IMR-90 (cell line): ENCODE measurements at regions not wholly inside any gene's neighbourhood (a gene's known extent, or its start where the extent isn't known, plus 50 kb on each side); places are given as distances from the start of the nearest gene placed in this dataset.

Experiments used
- ATAC-seq: fragments of 200-7000 bp; cut with Tn5 transposase; 2 replicates; pipeline ENCODE4 v1.9.1; 2020; ENCODE audit warnings: low read depth, mild to moderate bottlenecking, moderate library complexity
- BruUV-seq: library from RNA; stranded (reverse); fragments of 400-500 nt; replicated peaks from 2 replicates; lab custom pipeline; 2021; lab: Mats Ljungman, UMichigan
- CTCF ChIA-PET: fragments of 300-600 bp; formaldehyde crosslinking; extraction: SDS; loops from one replicate; lab custom pipeline; 2021; ENCODE audit warnings: antibody characterized with exemption; lab: Yijun Ruan, JAX
- POLR2A ChIA-PET: fragments of 300-600 bp; sonication (Branson Sonifier 250); formaldehyde crosslinking; loops from one replicate; lab custom pipeline; 2022; ENCODE audit warnings: antibody characterized with exemption; ENCODE audit not compliant: unreplicated experiment; lab: Charles Lee
- DNase-seq: peaks from one replicate; pipeline ENCODE4 v3.0.0; 2013
- H2AFZ ChIP-seq: replicated peaks from 2 replicates; pipeline ENCODE3; 2013; ENCODE audit warnings: low read length, mild to moderate bottlenecking; ENCODE audit not compliant: poor library complexity
- H2AK5ac ChIP-seq: 2 replicates; pipeline ENCODE4 v1.6.1; 2013; ENCODE audit warnings: low read depth, low read length, inconsistent platforms
- H2AK9ac ChIP-seq: replicated peaks from 2 replicates; pipeline ENCODE3; 2013; ENCODE audit warnings: mild to moderate bottlenecking, low read depth, low read length, moderate library complexity; ENCODE audit not compliant: poor library complexity
- H2BK120ac ChIP-seq: 2 replicates; pipeline ENCODE4 v1.6.1; 2013; ENCODE audit warnings: low read depth, low read length, inconsistent platforms
- H2BK15ac ChIP-seq: 3 replicates; pipeline ENCODE4 v1.6.1; 2013; ENCODE audit warnings: low read depth, low read length, inconsistent platforms
- H2BK20ac ChIP-seq: 2 replicates; pipeline ENCODE4 v1.6.1; 2013; ENCODE audit warnings: low read depth, mild to moderate bottlenecking, inconsistent platforms, low read length, moderate library complexity
- H2BK5ac ChIP-seq: 2 replicates; pipeline ENCODE4 v1.6.1; 2013; ENCODE audit warnings: mild to moderate bottlenecking, low read depth, low read length, inconsistent platforms; ENCODE audit not compliant: poor library complexity, severe bottlenecking
- H3K14ac ChIP-seq: replicated peaks from 2 replicates; pipeline ENCODE4 v1.6.1; 2013; ENCODE audit warnings: low read depth, low read length, inconsistent platforms
- H3K18ac ChIP-seq: 2 replicates; pipeline ENCODE4 v1.6.1; 2013; ENCODE audit warnings: low read depth, low read length, control low read depth
- H3K23ac ChIP-seq: 2 replicates; pipeline ENCODE4 v1.6.1; 2013; ENCODE audit warnings: low read depth, low read length, inconsistent platforms
- H3K27ac ChIP-seq: 2 replicates; pipeline ENCODE4 v1.5.1; 2013; ENCODE audit warnings: mild to moderate bottlenecking, control low read depth, low read length; ENCODE audit not compliant: insufficient read depth
- H3K27me3 ChIP-seq: 2 replicates; pipeline ENCODE4 v1.6.1; 2013; ENCODE audit warnings: low read length; ENCODE audit not compliant: control insufficient read depth, insufficient read depth
- H3K36me3 ChIP-seq: 2 replicates; pipeline ENCODE4 v1.6.1; 2013; ENCODE audit warnings: low read length, mixed read lengths; ENCODE audit not compliant: control insufficient read depth, insufficient read depth
- H3K4ac ChIP-seq: 2 replicates; pipeline ENCODE4 v1.6.1; 2013; ENCODE audit warnings: low read depth, low read length, inconsistent platforms
- H3K4me1 ChIP-seq: 2 replicates; pipeline ENCODE4 v1.6.1; 2013; ENCODE audit warnings: low read length, mixed read lengths; ENCODE audit not compliant: control insufficient read depth, insufficient read depth
- H3K4me2 ChIP-seq: 2 replicates; pipeline ENCODE4 v1.6.1; 2013; ENCODE audit warnings: low read depth, mild to moderate bottlenecking, control low read depth, low read length, moderate library complexity
- H3K4me3 ChIP-seq: 2 replicates; pipeline ENCODE4 v1.5.1; 2013; ENCODE audit warnings: low read depth, mild to moderate bottlenecking, control low read depth, low read length, moderate library complexity; ENCODE audit not compliant: insufficient read depth
- H3K56ac ChIP-seq: 2 replicates; pipeline ENCODE4 v1.6.1; 2013; ENCODE audit warnings: low read length, inconsistent platforms; ENCODE audit not compliant: insufficient read depth; ENCODE audit errors: extremely low read depth
- H3K79me1 ChIP-seq, 2 experiments: 2 replicates each; pipeline ENCODE4 v1.6.1; 2013; ENCODE audit warnings: low read length in 2 of 2, inconsistent platforms in 1 of 2, low read depth in 1 of 2
- H3K9ac ChIP-seq: 2 replicates; pipeline ENCODE4 v1.6.1; 2013; ENCODE audit warnings: low read depth, low read length, control low read depth
- H3K9me1 ChIP-seq: 2 replicates; pipeline ENCODE4 v1.6.1; 2013; ENCODE audit warnings: low read length, inconsistent platforms; ENCODE audit not compliant: insufficient read depth
- H3K9me3 ChIP-seq: 2 replicates; pipeline ENCODE4 v1.6.1; 2013; ENCODE audit warnings: low read length; ENCODE audit not compliant: control insufficient read depth, insufficient read depth
- H4K20me1 ChIP-seq: 2 replicates; pipeline ENCODE4 v1.6.1; 2013; ENCODE audit warnings: low read length, inconsistent platforms; ENCODE audit not compliant: insufficient read depth
- H4K5ac ChIP-seq: 2 replicates; pipeline ENCODE4 v1.6.1; 2013; ENCODE audit warnings: mild to moderate bottlenecking, low read depth, low read length, control low read depth
- H4K8ac ChIP-seq, 2 experiments: 2 replicates each; pipeline ENCODE4 v1.6.1; 2013; ENCODE audit warnings: low read depth in 2 of 2, low read length in 2 of 2, control low read depth in 1 of 2, inconsistent platforms in 1 of 2
- H4K91ac ChIP-seq: 2 replicates; pipeline ENCODE4 v1.6.1; 2013; ENCODE audit warnings: low read depth, low read length, inconsistent platforms; ENCODE audit not compliant: insufficient read depth
- BHLHE40 ChIP-seq: fragments of 150-350 bp; IDR thresholded peaks from 2 replicates; pipeline ENCODE4 v1.6.1; 2016; ENCODE audit warnings: mild to moderate bottlenecking, low read depth, low read length
- CEBPB ChIP-seq: IDR thresholded peaks from 2 replicates; pipeline ENCODE4 v1.6.1; 2012; ENCODE audit warnings: low read depth, low read length, improper control_type of control experiment
- CHD1 ChIP-seq: IDR thresholded peaks from 2 replicates; pipeline ENCODE4 v1.6.1; 2012; ENCODE audit warnings: low read depth, low read length, improper control_type of control experiment
- FOS ChIP-seq: fragments of 150-350 bp; IDR thresholded peaks from 2 replicates; pipeline ENCODE4 v1.6.1; 2016; ENCODE audit warnings: low read depth, low read length
- MAFK ChIP-seq: IDR thresholded peaks from 2 replicates; pipeline ENCODE4 v1.6.1; 2012; ENCODE audit warnings: low read depth, low read length, improper control_type of control experiment
- MAZ ChIP-seq: IDR thresholded peaks from 2 replicates; pipeline ENCODE4 v1.6.1; 2012; ENCODE audit warnings: low read depth, mild to moderate bottlenecking, low read length, improper control_type of control experiment, moderate library complexity, borderline replicate concordance
- MXI1 ChIP-seq: IDR thresholded peaks from 2 replicates; pipeline ENCODE4 v1.6.1; 2012; ENCODE audit warnings: low read depth, mild to moderate bottlenecking, low read length, moderate library complexity, borderline replicate concordance
- NFE2L2 ChIP-seq: fragments of 150-350 bp; IDR thresholded peaks from 2 replicates; pipeline ENCODE4 v1.6.1; 2016; ENCODE audit warnings: low read depth, mild to moderate bottlenecking, low read length
- POLR2A ChIP-seq: IDR thresholded peaks from 2 replicates; pipeline ENCODE4 v1.6.1; 2012; ENCODE audit warnings: mild to moderate bottlenecking, low read depth, low read length
- RAD21 ChIP-seq: IDR thresholded peaks from 2 replicates; pipeline ENCODE4 v1.6.1; 2012; ENCODE audit warnings: low read length, improper control_type of control experiment
- RCOR1 ChIP-seq: IDR thresholded peaks from 2 replicates; pipeline ENCODE4 v1.6.1; 2012; ENCODE audit warnings: mild to moderate bottlenecking, low read length, improper control_type of control experiment; ENCODE audit not compliant: insufficient replicate concordance
- RFX5 ChIP-seq: IDR thresholded peaks from 2 replicates; pipeline ENCODE4 v1.8.0; 2012; ENCODE audit warnings: low read depth, mild to moderate bottlenecking, low read length, moderate library complexity
- SMC3 ChIP-seq: fragments of 150-350 bp; IDR thresholded peaks from 2 replicates; pipeline ENCODE4 v1.6.1; 2016; ENCODE audit warnings: low read depth, mild to moderate bottlenecking, antibody characterized with exemption, low read length, moderate library complexity
- WGBS, 2 experiments: methylation state at CpG; one replicate each; pipeline versions ENCODE4 v1.1.5 to v1.1.7; 2013; ENCODE audit warnings: missing lambda C conversion rate in 2 of 2; ENCODE audit not compliant: insufficient read length in 1 of 2; ENCODE audit errors: extremely low coverage in 2 of 2; 5-methylcytosine and 5-hydroxymethylcytosine counted together
- dilution Hi-C: fragments of 300-500 bp; cut with HindIII; formaldehyde crosslinking; loops from one replicate; pipeline ENCODE4 v1.14.3; 2018; ENCODE audit warnings: low sequenced_read_pairs; ENCODE audit not compliant: unreplicated experiment
- in situ Hi-C: fragments of 300-500 bp; cut with MboI; formaldehyde crosslinking; loops from 3 replicates; pipeline ENCODE4 v1.14.3; 2019; ENCODE audit warnings: low sequenced_read_pairs, inconsistent platforms, mixed read lengths
- intact Hi-C: fragments of 100-400 bp; cut with micrococcal nuclease; formaldehyde crosslinking; loops from 2 replicates; pipeline ENCODE4 v1.10.0; 2022
- TF ChIP-seq, protein P1 (sequence below): fragments of 150-350 bp; IDR thresholded peaks from 2 replicates; pipeline ENCODE4 v1.6.1; 2017; ENCODE audit warnings: mild to moderate bottlenecking, antibody characterized with exemption, low read length, low read depth
- TF ChIP-seq, protein P2 (sequence below): fragments of 150-350 bp; IDR thresholded peaks from 2 replicates; pipeline ENCODE4 v1.6.1; 2016; ENCODE audit warnings: low read depth, mild to moderate bottlenecking, low read length, moderate library complexity, borderline replicate concordance
- TF ChIP-seq, protein P3 (sequence below): conservative IDR thresholded peaks from 2 replicates; pipeline ENCODE4 v1.5.1; 2012; ENCODE audit warnings: mild to moderate bottlenecking, low read depth, low read length, improper control_type of control experiment

DNA sequence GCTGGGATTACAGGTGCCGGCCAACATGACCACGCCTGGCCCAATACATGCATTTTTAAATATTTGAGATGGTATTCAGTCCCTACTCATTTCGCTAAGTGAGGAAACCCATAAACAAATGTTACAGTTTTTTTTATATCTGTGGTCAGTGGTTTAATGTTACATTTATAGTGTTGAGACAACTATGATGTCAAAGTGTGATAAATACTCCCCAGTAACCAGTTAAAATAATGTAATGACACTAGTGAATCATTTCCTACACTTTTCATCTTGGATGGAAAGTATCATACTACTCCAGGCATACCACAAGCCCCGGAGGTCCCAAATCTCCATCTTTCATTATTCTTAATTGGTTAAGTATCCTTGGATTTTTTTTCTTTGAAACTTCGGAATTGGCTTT is 87.5 kb upstream of the KIF26B start:
- Histone ChIP-seq H2BK5ac (no peak overlapping the region), H3K9me1 (no peaks in the 10 kb centered on the region), H3K4me3 (no peak overlapping the region), H3K79me1 (no peaks in the 10 kb centered on the region), H2AFZ (no peak overlapping the region), H2AK5ac (no peak overlapping the region), H3K9me3 (no peaks in the 10 kb centered on the region), H3K18ac (no peak overlapping the region), H3K4me2 (no peak overlapping the region), H4K20me1 (no peaks in the 10 kb centered on the region), H4K8ac (no peak overlapping the region), H2BK20ac (no peak overlapping the region), H4K5ac (no peak overlapping the region), H2BK15ac (no peak overlapping the region), H3K27me3 (no peaks in the 10 kb centered on the region), H3K4ac (no peak overlapping the region), H3K4me1 (no peaks in the 10 kb centered on the region), H3K14ac (no peak overlapping the region), H3K9ac (no peak overlapping the region), H2AK9ac (no peak overlapping the region), H3K27ac (no peak overlapping the region), H3K56ac (no peak overlapping the region), H4K91ac (no peak overlapping the region), H3K36me3 (no peaks in the 10 kb centered on the region), H3K23ac (no peak overlapping the region), H2BK120ac (no peak overlapping the region)
- ATAC-seq (peak; percentile 46), DNase-seq (peak; percentile 55)
- WGBS, 2 experiments: no CpG with 5 or more reads among the region's 5 CpGs
- CTCF ChIA-PET: no interaction called here
- no TSS peak for BruUV-seq
- dilution Hi-C loops: no loop called here
- TF ChIP-seq BHLHE40 (no peak), MAZ (no peak), POLR2A (no peak), MAFK (no peak), RAD21 (no peak), RCOR1 (no peak), MXI1 (no peak), NFE2L2 (no peak), CHD1 (no peak), CEBPB (no peak), FOS (no peak), RFX5 (no peak), SMC3 (no peak)
- TF ChIP-seq, protein P1, sequence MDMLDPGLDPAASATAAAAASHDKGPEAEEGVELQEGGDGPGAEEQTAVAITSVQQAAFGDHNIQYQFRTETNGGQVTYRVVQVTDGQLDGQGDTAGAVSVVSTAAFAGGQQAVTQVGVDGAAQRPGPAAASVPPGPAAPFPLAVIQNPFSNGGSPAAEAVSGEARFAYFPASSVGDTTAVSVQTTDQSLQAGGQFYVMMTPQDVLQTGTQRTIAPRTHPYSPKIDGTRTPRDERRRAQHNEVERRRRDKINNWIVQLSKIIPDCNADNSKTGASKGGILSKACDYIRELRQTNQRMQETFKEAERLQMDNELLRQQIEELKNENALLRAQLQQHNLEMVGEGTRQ: no peak
- TF ChIP-seq, protein P2, sequence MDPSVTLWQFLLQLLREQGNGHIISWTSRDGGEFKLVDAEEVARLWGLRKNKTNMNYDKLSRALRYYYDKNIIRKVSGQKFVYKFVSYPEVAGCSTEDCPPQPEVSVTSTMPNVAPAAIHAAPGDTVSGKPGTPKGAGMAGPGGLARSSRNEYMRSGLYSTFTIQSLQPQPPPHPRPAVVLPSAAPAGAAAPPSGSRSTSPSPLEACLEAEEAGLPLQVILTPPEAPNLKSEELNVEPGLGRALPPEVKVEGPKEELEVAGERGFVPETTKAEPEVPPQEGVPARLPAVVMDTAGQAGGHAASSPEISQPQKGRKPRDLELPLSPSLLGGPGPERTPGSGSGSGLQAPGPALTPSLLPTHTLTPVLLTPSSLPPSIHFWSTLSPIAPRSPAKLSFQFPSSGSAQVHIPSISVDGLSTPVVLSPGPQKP: no peak
- TF ChIP-seq, protein P3, sequence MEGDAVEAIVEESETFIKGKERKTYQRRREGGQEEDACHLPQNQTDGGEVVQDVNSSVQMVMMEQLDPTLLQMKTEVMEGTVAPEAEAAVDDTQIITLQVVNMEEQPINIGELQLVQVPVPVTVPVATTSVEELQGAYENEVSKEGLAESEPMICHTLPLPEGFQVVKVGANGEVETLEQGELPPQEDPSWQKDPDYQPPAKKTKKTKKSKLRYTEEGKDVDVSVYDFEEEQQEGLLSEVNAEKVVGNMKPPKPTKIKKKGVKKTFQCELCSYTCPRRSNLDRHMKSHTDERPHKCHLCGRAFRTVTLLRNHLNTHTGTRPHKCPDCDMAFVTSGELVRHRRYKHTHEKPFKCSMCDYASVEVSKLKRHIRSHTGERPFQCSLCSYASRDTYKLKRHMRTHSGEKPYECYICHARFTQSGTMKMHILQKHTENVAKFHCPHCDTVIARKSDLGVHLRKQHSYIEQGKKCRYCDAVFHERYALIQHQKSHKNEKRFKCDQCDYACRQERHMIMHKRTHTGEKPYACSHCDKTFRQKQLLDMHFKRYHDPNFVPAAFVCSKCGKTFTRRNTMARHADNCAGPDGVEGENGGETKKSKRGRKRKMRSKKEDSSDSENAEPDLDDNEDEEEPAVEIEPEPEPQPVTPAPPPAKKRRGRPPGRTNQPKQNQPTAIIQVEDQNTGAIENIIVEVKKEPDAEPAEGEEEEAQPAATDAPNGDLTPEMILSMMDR: no peak
- intact Hi-C loops: no loop called here
- in situ Hi-C loops: no loop called here
- POLR2A ChIA-PET: no interaction called here
